H9 (cell line): ENCODE measurements at regions not wholly inside any gene's neighbourhood (a gene's known extent, or its start where the extent isn't known, plus 50 kb on each side); places are given as distances from the start of the nearest gene placed in this dataset.

Experiments used
- DNase-seq: peaks from one replicate; pipeline ENCODE4 v3.0.0-alpha.2; 2017
- H2AFZ ChIP-seq: one replicate; pipeline ENCODE4 v1.6.1; 2013; ENCODE audit warnings: mild to moderate bottlenecking, low read length, control low read depth, moderate library complexity
- H2AK5ac ChIP-seq: 2 replicates; pipeline ENCODE4 v1.6.1; 2013; ENCODE audit warnings: low read length, control low read depth, mixed read lengths; ENCODE audit not compliant: insufficient read length
- H2BK120ac ChIP-seq: one replicate; pipeline ENCODE4 v1.6.1; 2013; ENCODE audit warnings: low read depth, mild to moderate bottlenecking, low read length, control low read depth, inconsistent platforms; ENCODE audit not compliant: poor library complexity, severe bottlenecking
- H2BK12ac ChIP-seq: 2 replicates; pipeline ENCODE4 v1.6.1; 2013; ENCODE audit warnings: low read length, control low read depth, mixed read lengths, low read depth; ENCODE audit not compliant: insufficient read length
- H2BK15ac ChIP-seq: 2 replicates; pipeline ENCODE4 v1.6.1; 2013; ENCODE audit warnings: low read depth, low read length, control low read depth
- H2BK20ac ChIP-seq: one replicate; pipeline ENCODE4 v1.6.1; 2013; ENCODE audit warnings: low read depth, mild to moderate bottlenecking, low read length, control low read depth, inconsistent platforms; ENCODE audit not compliant: poor library complexity, severe bottlenecking
- H2BK5ac ChIP-seq: 2 replicates; pipeline ENCODE4 v1.6.1; 2013; ENCODE audit warnings: low read length, control low read depth, mixed read lengths; ENCODE audit not compliant: insufficient read length
- H3K14ac ChIP-seq: 2 replicates; pipeline ENCODE4 v1.6.1; 2013; ENCODE audit warnings: low read length, control low read depth; ENCODE audit not compliant: insufficient read depth
- H3K18ac ChIP-seq: 2 replicates; pipeline ENCODE4 v1.6.1; 2013; ENCODE audit warnings: low read depth, mild to moderate bottlenecking, mixed read lengths, low read length, control low read depth; ENCODE audit not compliant: insufficient read length
- H3K23ac ChIP-seq: 2 replicates; pipeline ENCODE4 v1.6.1; 2013; ENCODE audit warnings: low read length, control low read depth, mixed read lengths, low read depth; ENCODE audit not compliant: insufficient read length
- H3K23me2 ChIP-seq: 2 replicates; pipeline ENCODE4 v1.6.1; 2013; ENCODE audit warnings: low read depth, mild to moderate bottlenecking, mixed read lengths, low read length, control low read depth; ENCODE audit not compliant: insufficient read length, poor library complexity, severe bottlenecking
- H3K27ac ChIP-seq: 2 replicates; pipeline ENCODE4 v1.5.1; 2013; ENCODE audit warnings: low read length, control low read depth, mixed read lengths, low read depth; ENCODE audit not compliant: insufficient read length
- H3K27me3 ChIP-seq: 2 replicates; pipeline ENCODE4 v1.6.1; 2013; ENCODE audit warnings: low read length, control low read depth, inconsistent platforms; ENCODE audit not compliant: insufficient read depth
- H3K4ac ChIP-seq: 2 replicates; pipeline ENCODE4 v1.6.1; 2013; ENCODE audit warnings: low read depth, mild to moderate bottlenecking, control low read depth, inconsistent platforms, low read length, moderate library complexity
- H3K4me1 ChIP-seq: 2 replicates; pipeline ENCODE4 v1.6.1; 2013; ENCODE audit warnings: low read length, control low read depth, inconsistent platforms; ENCODE audit not compliant: insufficient read depth
- H3K4me2 ChIP-seq: 2 replicates; pipeline ENCODE4 v1.6.1; 2013; ENCODE audit warnings: low read length, control low read depth, mixed read lengths; ENCODE audit not compliant: insufficient read length, insufficient read depth
- H3K56ac ChIP-seq: 2 replicates; pipeline ENCODE4 v1.6.1; 2013; ENCODE audit warnings: low read depth, mild to moderate bottlenecking, mixed read lengths, low read length, control low read depth; ENCODE audit not compliant: insufficient read length
- H3K79me1 ChIP-seq: 2 replicates; pipeline ENCODE4 v1.6.1; 2013; ENCODE audit warnings: low read depth, mild to moderate bottlenecking, moderate library complexity, low read length, control low read depth, inconsistent platforms; ENCODE audit not compliant: insufficient read depth, poor library complexity, severe bottlenecking
- H3K79me2 ChIP-seq: 2 replicates; pipeline ENCODE4 v1.6.1; 2013; ENCODE audit warnings: low read length, control low read depth, inconsistent platforms; ENCODE audit not compliant: insufficient read depth
- H3K9ac ChIP-seq: 2 replicates; pipeline ENCODE4 v1.6.1; 2013; ENCODE audit warnings: low read length, control low read depth, mixed read lengths; ENCODE audit not compliant: insufficient read length; ENCODE audit errors: extremely low read depth
- H3K9me3 ChIP-seq: one replicate; pipeline ENCODE4 v1.6.1; 2013; ENCODE audit warnings: low read depth, low read length, inconsistent platforms; ENCODE audit not compliant: control insufficient read depth
- H3T11ph ChIP-seq: one replicate; pipeline ENCODE4 v1.6.1; 2013; ENCODE audit warnings: mild to moderate bottlenecking, low read length, control low read depth, inconsistent platforms
- H4K20me1 ChIP-seq: one replicate; pipeline ENCODE4 v1.6.1; 2013; ENCODE audit not compliant: control insufficient read depth, insufficient read length, insufficient read depth
- H4K5ac ChIP-seq: 2 replicates; pipeline ENCODE4 v1.6.1; 2013; ENCODE audit warnings: low read depth, mild to moderate bottlenecking, mixed read lengths, low read length, control low read depth; ENCODE audit not compliant: insufficient read length
- H4K8ac ChIP-seq: replicated peaks from 2 replicates; pipeline ENCODE4 v1.6.1; 2013; ENCODE audit warnings: low read length, control low read depth, mixed read lengths, low read depth; ENCODE audit not compliant: insufficient read length
- H4K91ac ChIP-seq: 2 replicates; pipeline ENCODE4 v1.6.1; 2013; ENCODE audit warnings: low read depth, mild to moderate bottlenecking, moderate library complexity, mixed read lengths, low read length, control low read depth; ENCODE audit not compliant: insufficient read length
- H3K27ac Mint-ChIP-seq, 3 experiments: 2 replicates in 2 of 3; 3 replicates in 1 of 3; pipeline ENCODE4 v1.8.0; 2020 to 2021; ENCODE audit warnings: mixed read lengths in 3 of 3, mild to moderate bottlenecking in 1 of 3, moderate library complexity in 1 of 3
- H3K27me3 Mint-ChIP-seq: 2 replicates; pipeline ENCODE4 v1.8.0; 2021; ENCODE audit warnings: low read depth, mild to moderate bottlenecking, moderate library complexity, mixed read lengths
- H3K36me3 Mint-ChIP-seq, 3 experiments: 2 replicates in 2 of 3; 3 replicates in 1 of 3; pipeline ENCODE4 v1.8.0; 2020 to 2021; ENCODE audit warnings: low read depth in 3 of 3, mixed read lengths in 3 of 3; ENCODE audit not compliant: insufficient read depth in 1 of 3
- H3K4me1 Mint-ChIP-seq, 2 experiments: 2 replicates each; pipeline ENCODE4 v1.8.0; 2020; ENCODE audit warnings: mixed read lengths in 2 of 2
- H3K4me3 Mint-ChIP-seq, 2 experiments: 2 replicates in 1 of 2; 3 replicates in 1 of 2; pipeline ENCODE4 v1.8.0; 2020 to 2021; ENCODE audit warnings: mild to moderate bottlenecking in 2 of 2, mixed read lengths in 2 of 2, moderate library complexity in 1 of 2
- H3K9me3 Mint-ChIP-seq, 2 experiments: 2 replicates in 1 of 2; 3 replicates in 1 of 2; pipeline ENCODE4 v1.8.0; 2020; ENCODE audit warnings: mild to moderate bottlenecking in 2 of 2, mixed read lengths in 2 of 2, moderate library complexity in 1 of 2
- TF ChIP-seq, protein P1 (sequence below): fragments of 200-600 bp; sonication (generic); conservative IDR thresholded peaks from 3 replicates; pipeline ENCODE4 v1.8.0; 2021; ENCODE audit warnings: antibody characterized with exemption, mild to moderate bottlenecking

DNA sequence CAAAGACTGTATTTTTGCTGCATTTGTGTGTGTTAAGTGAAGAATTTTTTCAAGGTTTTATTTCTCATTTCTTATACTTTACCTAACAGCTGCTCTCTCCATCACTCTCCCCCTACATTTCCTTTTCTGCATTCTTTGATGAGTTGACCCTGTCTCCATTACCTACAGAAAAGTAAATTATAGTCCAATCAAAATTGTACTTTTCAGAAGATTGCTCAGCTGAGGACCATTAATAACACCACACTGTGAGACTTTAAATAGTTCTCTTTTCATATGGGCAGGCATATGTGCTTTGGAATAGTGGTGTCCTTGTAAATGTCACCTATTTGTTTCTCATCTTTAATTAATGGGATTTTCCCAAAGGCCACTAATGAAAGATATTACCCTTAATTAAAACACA, 234.7 kb upstream of the GPR149 start:
- Histone ChIP-seq H4K8ac (no peak overlapping the region), H3K4me1 (no peaks in the 10 kb centered on the region; the same call in 1 of the 2 replicates), H3K9ac (no peak overlapping the region), H3K4ac (no peak overlapping the region), H2BK5ac (no peak overlapping the region), H2AFZ (no peak overlapping the region), H2BK120ac (no peak overlapping the region), H3K9me3 (no peaks in the 10 kb centered on the region), H3T11ph (no peak overlapping the region), H2AK5ac (no peak overlapping the region), H3K23me2 (no peaks in the 10 kb centered on the region), H3K56ac (no peak overlapping the region), H3K18ac (no peak overlapping the region), H2BK12ac (no peak overlapping the region), H2BK20ac (no peak overlapping the region), H3K4me2 (no peak overlapping the region), H3K27me3 (no peaks in the 10 kb centered on the region), H4K91ac (no peak overlapping the region), H3K27ac (no peak overlapping the region), H3K79me1 (no peaks in the 10 kb centered on the region), H3K79me2 (no peaks in the 10 kb centered on the region), H4K20me1 (no peaks in the 10 kb centered on the region), H3K23ac (no peak overlapping the region), H3K14ac (no peak overlapping the region), H4K5ac (no peak overlapping the region), H2BK15ac (no peak overlapping the region)
- TF ChIP-seq, protein P1, sequence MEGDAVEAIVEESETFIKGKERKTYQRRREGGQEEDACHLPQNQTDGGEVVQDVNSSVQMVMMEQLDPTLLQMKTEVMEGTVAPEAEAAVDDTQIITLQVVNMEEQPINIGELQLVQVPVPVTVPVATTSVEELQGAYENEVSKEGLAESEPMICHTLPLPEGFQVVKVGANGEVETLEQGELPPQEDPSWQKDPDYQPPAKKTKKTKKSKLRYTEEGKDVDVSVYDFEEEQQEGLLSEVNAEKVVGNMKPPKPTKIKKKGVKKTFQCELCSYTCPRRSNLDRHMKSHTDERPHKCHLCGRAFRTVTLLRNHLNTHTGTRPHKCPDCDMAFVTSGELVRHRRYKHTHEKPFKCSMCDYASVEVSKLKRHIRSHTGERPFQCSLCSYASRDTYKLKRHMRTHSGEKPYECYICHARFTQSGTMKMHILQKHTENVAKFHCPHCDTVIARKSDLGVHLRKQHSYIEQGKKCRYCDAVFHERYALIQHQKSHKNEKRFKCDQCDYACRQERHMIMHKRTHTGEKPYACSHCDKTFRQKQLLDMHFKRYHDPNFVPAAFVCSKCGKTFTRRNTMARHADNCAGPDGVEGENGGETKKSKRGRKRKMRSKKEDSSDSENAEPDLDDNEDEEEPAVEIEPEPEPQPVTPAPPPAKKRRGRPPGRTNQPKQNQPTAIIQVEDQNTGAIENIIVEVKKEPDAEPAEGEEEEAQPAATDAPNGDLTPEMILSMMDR: no peak
- Mint-ChIP-seq H3K27ac (no peak overlapping the region), H3K4me1 (peaks cover 9 to 12% of the 10 kb centered on the region in 2 experiments), H3K4me3 (no peak overlapping the region), H3K36me3 (no peaks in the 10 kb centered on the region), H3K9me3 (no peaks in the 10 kb centered on the region), H3K27me3 (no peaks in the 10 kb centered on the region)
- DNase-seq: no peak
